Ovary (tissue), 7 donors: ENCODE measurements at regions not wholly inside any gene's neighbourhood (a gene's known extent, or its start where the extent isn't known, plus 50 kb on each side); places are given as distances from the start of the nearest gene placed in this dataset.

Experiments used
- DNase-seq, 5 donors: peaks; one replicate each; pipeline ENCODE4 v3.0.0-alpha.2; 2019 to 2020
- H3K27ac ChIP-seq, 2 donors: fragments of 200-600 bp; one replicate each; pipeline versions ENCODE4 v1.5.1 to v1.8.0; 2019 to 2022
- H3K27me3 ChIP-seq: fragments of 200-600 bp; one replicate; pipeline ENCODE4 v1.8.0; 2022
- H3K36me3 ChIP-seq: fragments of 200-600 bp; sonication (generic); one replicate; pipeline ENCODE4 v1.5.1; 2019
- H3K4me1 ChIP-seq: one replicate; pipeline ENCODE4 v1.8.1; 2013; ENCODE audit warnings: mild to moderate bottlenecking, moderate library complexity; ENCODE audit not compliant: insufficient read depth
- H3K4me3 ChIP-seq: fragments of 200-600 bp; sonication (generic); one replicate; pipeline ENCODE4 v1.5.1; 2017
- H3K9me3 ChIP-seq, 2 donors: fragments of 200-600 bp in 1 of 2; sonication (generic) in 1 of 2; one replicate each; pipeline versions ENCODE4 v1.5.1 to v1.8.1; 2013 to 2019; ENCODE audit warnings: mild to moderate bottlenecking in 1 of 2, moderate library complexity in 1 of 2
- CTCF ChIP-seq, 3 donors: fragments of 450-650 bp in 2 of 3; fragments of 200-600 bp in 1 of 3; IDR thresholded peaks; one replicate each; pipeline versions ENCODE4 v1.5.1 to v1.8.0; 2016 to 2022; ENCODE audit warnings: antibody characterized with exemption in 3 of 3, mild to moderate bottlenecking in 1 of 3
- EP300 ChIP-seq: sonication (generic); formaldehyde crosslinking; IDR thresholded peaks from one replicate; pipeline ENCODE4 v1.6.1; 2017; ENCODE audit warnings: antibody characterized with exemption
- POLR2A ChIP-seq: fragments of 450-650 bp; IDR thresholded peaks from one replicate; pipeline ENCODE4 v1.6.1; 2017; ENCODE audit warnings: antibody characterized with exemption, mild to moderate bottlenecking, moderate library complexity
- WGBS, 3 donors: extraction: QIAGEN DNeasy Blood & Tissue Kit in 1 of 3; methylation state at CpG; one replicate each; pipeline versions ENCODE4 v1.1.5 to v1.1.7; 2013 to 2017; 5-methylcytosine and 5-hydroxymethylcytosine counted together
- intact Hi-C, 4 donors: fragments of 100-400 bp; cut with DNase I; formaldehyde crosslinking; loops; one replicate each; pipeline versions ENCODE4 v1.11.0 to v1.15.1; 2022 to 2023
- donor health status: DM: no; HTN: no; CAD: no; lungs with moderate emphysema.
- donor health status: DM: no; HTN: no; CAD: no.
- donor health status: Bipolar disorder and iron deficiency.
- donor health status: DM: no; HTN: no; CAD: no.
- donor health status: DM: yes; HTN: yes; CAD: no.

DNA sequence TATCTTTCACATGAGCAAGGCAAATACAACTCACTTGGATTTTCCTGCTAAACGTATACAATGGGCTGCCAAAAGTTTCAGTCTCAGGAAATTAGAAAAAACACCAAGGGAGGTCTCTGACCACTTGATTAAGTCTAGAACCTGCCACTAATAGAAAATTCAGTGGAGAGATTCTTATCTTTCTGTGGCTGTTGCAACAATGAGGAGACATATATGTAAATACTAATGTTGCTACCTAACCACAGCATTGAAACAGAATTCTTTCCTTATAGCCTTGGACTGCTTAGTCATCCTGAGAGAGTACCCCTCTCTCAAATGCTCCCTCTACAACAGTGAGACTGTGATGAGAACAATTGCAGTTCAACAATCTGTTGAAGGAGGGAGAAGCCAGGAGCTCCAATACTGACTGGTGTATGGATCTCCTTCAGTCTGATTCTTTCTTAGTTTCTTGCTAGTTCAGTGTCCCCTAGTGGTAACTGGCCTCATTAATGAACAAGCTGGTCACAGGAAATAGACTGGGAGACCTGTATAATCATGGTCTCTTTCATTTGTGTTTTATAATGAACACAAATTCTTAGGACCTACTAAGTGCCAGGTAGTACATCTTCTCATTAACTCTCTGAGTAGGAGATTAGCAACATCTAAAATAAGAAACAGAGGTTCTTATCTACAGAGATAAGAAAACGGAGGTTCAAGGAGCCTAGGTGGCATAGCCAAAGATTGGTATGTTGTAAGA, 164.5 kb downstream of the SLC38A4 start:
- 15 to 20% (median 16%) methylated on average over 2 of the region's 2 CpGs for WGBS, 3 donors

DNA sequence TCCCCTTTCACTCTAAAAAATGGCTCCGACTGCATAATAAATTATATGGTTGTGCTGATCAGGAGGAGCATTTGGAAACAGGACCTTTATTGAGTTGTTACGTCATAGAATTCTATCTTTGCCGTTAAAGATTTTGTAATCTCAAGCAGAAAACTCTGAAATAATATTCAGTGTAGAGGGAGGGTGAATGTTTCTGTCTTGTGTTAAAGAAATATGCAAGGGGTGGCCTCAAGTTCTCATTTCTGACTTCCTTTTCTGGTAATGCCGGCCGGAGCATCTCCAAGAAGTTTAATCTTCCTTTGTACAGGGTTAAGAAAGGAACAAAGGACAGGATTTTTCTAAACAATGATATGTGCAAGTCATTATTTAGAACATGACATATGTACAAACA, 165.1 kb downstream of the SLC38A4 start:
- TF ChIP-seq EP300 (no peak), CTCF (IDR thresholded peaks at IDR 0.05) (no peak), POLR2A (no peak)
- Histone ChIP-seq H3K27me3 (no peaks in the 10 kb centered on the region), H3K4me1 (peaks cover 6% of the 10 kb centered on the region), H3K9me3 (no peaks in the 10 kb centered on the region), H3K27ac (peak overlapping the region in 1 of 2 donors; percentile 17), H3K4me3 (no peak overlapping the region), H3K36me3 (no peaks in the 10 kb centered on the region)
- intact Hi-C loops, result loop anchor here in 3 of 4 donors (5.0 to 10.0 kb wide), 5 partner anchors 286 to 516 kb away; partner anchors contain the start of gene SLC38A2 (in 3 of the 3)
- whole genome bisulfite sequencing, 3 donors, result 11 to 14% (median 13%) methylated on average over 5 of the region's 5 CpGs
- no peak for DNase-seq

More for the DNA sequence above, 164.5 kb downstream of the SLC38A4 start:
- Histone ChIP-seq H3K4me3 (no peak overlapping the region), H3K9me3 (no peaks in the 10 kb centered on the region), H3K27ac (peak overlapping the region in 1 of 2 donors; percentile 17), H3K4me1 (peaks cover 6% of the 10 kb centered on the region), H3K36me3 (no peaks in the 10 kb centered on the region), H3K27me3 (no peaks in the 10 kb centered on the region)
- peak in 1 of 5 donors; percentile 36 for DNase-seq
- TF ChIP-seq CTCF (IDR thresholded peaks at IDR 0.05), result peak; percentile 66 to 93 (median 90)
- TF ChIP-seq POLR2A, result no peak
- intact Hi-C loops, result loop anchor here in 3 of 4 donors (5.0 to 10.0 kb wide), 5 partner anchors 286 to 516 kb away; partner anchors contain the start of gene SLC38A2 (in 3 of the 3)

GRCh38 chr12:46660276-46660675, 165.5 kb downstream of the SLC38A4 start:
- Histone ChIP-seq H3K4me1 (peaks cover 6% of the 10 kb centered on the region), H3K4me3 (no peak overlapping the region), H3K9me3 (no peaks in the 10 kb centered on the region), H3K27me3 (no peaks in the 10 kb centered on the region), H3K36me3 (no peaks in the 10 kb centered on the region), H3K27ac (peak overlapping the region in 1 of 2 donors; percentile 17)
- 8 to 10% (median 9%) methylated on average over 1 of the region's 1 CpG for WGBS, 3 donors
- no peak for TF ChIP-seq EP300
- TF ChIP-seq POLR2A, result no peak
- no peak for TF ChIP-seq CTCF (IDR thresholded peaks at IDR 0.05)
- intact Hi-C loops, result loop anchor here in 3 of 4 donors (5.0 to 10.0 kb wide), 5 partner anchors 285 to 515 kb away; partner anchors contain the start of gene SLC38A2 (in 3 of the 3)
- no peak for DNase-seq

GRCh38 chr12:46659824-46660223, 166.0 kb downstream of the SLC38A4 start:
- 0 to 7% (median 0%) methylated on average over 4 of the region's 4 CpGs for WGBS, 3 donors
- no peak for TF ChIP-seq CTCF (IDR thresholded peaks at IDR 0.05)
- Histone ChIP-seq H3K27me3 (no peaks in the 10 kb centered on the region), H3K27ac (peak overlapping the region in 1 of 2 donors; percentile 17), H3K36me3 (no peaks in the 10 kb centered on the region), H3K4me3 (no peak overlapping the region), H3K4me1 (peaks cover 6% of the 10 kb centered on the region), H3K9me3 (no peaks in the 10 kb centered on the region)
- no peak for DNase-seq
- intact Hi-C loops, result loop anchor here (5.0 to 10.0 kb wide), 7 partner anchors 275 to 515 kb away; partner anchors contain the start of gene SLC38A2 (in 3 of the 4)
